KOPT-K1 (cell line): ENCODE measurements at regions not wholly inside any gene's neighbourhood (a gene's known extent, or its start where the extent isn't known, plus 50 kb on each side); places are given as distances from the start of the nearest gene placed in this dataset.

ENCODE experiments used
- H3K27ac ChIP-seq: fragments of 200-600 bp; sonication (generic); 2 replicates; pipeline ENCODE4 v1.5.1; 2016; ENCODE audit warnings: antibody characterized with exemption, mild to moderate bottlenecking, low read depth, low read length; ENCODE audit not compliant: poor library complexity, severe bottlenecking
- H3K36me3 ChIP-seq: fragments of 200-600 bp; sonication (generic); 2 replicates; pipeline ENCODE4 v1.5.1; 2017; ENCODE audit warnings: antibody characterized with exemption, mild to moderate bottlenecking, low read length, moderate library complexity; ENCODE audit not compliant: insufficient read depth
- H3K9me3 ChIP-seq: fragments of 200-600 bp; sonication (generic); 2 replicates; pipeline ENCODE4 v1.5.1; 2017; ENCODE audit warnings: antibody characterized with exemption, low read length, mild to moderate bottlenecking; ENCODE audit not compliant: insufficient read depth, poor library complexity, severe bottlenecking

DNA sequence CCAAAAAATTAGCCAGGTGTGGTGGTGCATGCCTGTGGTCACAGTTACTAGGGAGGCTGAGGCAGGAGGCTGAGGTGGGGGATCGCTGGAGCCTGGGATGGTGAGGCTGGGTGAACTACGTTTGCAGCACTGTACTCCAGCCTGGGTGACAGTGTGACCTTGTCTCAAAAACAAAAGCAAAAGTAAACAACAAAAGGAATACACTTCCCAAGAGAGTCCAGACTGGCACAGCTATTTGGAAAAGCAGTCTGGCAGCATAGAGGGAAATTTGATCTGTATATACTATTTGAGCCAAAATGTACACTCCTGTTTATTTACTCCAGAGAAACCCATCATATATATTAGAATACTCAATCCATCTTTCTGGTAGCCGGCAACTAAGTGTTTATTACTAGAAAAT, 107.0 kb upstream of the HMCN1 start:
- Histone ChIP-seq H3K27ac (no peak overlapping the region), H3K36me3 (no peaks in the 10 kb centered on the region), H3K9me3 (no peaks in the 10 kb centered on the region)

GRCh38 chr1:185626344-185626743, 107.8 kb upstream of the HMCN1 start:
- no peak overlapping the region for H3K27ac ChIP-seq

GRCh38 chr1:185610954-185611353, 123.2 kb upstream of the HMCN1 start:
- H3K36me3 ChIP-seq = no peaks in the 10 kb centered on the region
- H3K9me3 ChIP-seq = no peaks in the 10 kb centered on the region
- H3K27ac ChIP-seq = no peak overlapping the region

More at GRCh38 chr1:185626344-185626743, 107.8 kb upstream of the HMCN1 start:
- Histone ChIP-seq H3K36me3 (no peaks in the 10 kb centered on the region), H3K9me3 (no peaks in the 10 kb centered on the region)

DNA sequence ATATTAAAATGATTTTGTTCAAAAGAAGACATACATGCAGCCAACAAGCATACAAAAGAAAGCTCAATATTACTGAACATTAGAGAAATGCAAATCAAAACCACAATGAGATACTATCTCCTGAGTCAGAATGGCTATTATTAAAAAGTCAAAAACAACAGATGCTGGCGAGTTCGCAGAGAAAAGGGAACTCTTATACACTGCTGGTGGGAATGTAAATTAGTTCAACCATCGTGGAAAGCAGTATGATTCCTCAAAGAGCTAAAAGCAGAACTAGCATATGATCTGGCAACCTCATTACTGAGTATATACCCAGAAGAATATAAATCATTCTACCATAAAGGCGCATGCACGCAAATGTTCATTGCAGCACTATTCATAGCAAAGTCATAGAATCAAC, 126.0 kb upstream of the HMCN1 start:
- H3K36me3 ChIP-seq = no peaks in the 10 kb centered on the region
- H3K9me3 ChIP-seq = no peaks in the 10 kb centered on the region
- no peak overlapping the region for H3K27ac ChIP-seq

DNA sequence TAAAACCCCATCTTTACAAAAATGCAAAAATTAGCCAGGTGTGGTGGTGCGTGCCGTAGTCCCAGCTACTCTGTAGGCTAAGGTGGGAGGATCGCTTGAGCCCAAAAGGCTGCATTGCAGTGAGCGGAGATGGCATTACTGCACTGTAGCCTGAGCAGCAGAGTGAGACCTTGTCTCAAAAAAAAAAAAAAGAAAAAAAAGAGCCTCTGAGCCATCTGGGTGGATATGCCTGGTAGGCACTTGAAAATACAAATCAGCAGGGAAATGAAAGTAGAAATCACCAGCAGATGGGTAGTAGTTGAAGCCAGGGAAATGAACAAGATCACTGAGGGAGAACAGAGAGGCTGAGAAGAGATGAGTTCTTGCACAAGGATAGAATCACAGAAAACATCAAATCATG, 131.0 kb upstream of the HMCN1 start:
- Histone ChIP-seq H3K27ac (no peak overlapping the region), H3K36me3 (no peaks in the 10 kb centered on the region), H3K9me3 (no peaks in the 10 kb centered on the region)

DNA sequence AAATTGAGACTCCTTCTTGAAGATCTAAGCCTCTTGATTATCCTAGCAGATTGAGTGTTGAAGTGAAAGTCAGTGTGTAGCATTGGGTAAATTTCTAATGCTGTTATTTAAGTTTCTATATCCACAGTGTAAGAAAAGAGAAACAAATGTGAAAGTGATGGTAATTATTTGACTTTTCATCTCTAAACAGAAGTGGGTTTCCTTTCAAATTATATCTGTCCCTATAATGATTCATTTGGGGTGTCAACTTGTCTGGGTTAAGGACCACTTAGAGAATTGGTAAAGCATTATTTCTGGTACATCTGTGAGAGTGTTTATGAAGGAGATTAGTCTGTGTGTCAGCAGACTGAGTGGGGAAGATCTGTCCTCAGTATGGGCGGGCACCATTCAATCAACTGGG, 133.0 kb upstream of the HMCN1 start:
- Histone ChIP-seq H3K36me3 (no peaks in the 10 kb centered on the region), H3K27ac (no peak overlapping the region), H3K9me3 (no peaks in the 10 kb centered on the region)

DNA sequence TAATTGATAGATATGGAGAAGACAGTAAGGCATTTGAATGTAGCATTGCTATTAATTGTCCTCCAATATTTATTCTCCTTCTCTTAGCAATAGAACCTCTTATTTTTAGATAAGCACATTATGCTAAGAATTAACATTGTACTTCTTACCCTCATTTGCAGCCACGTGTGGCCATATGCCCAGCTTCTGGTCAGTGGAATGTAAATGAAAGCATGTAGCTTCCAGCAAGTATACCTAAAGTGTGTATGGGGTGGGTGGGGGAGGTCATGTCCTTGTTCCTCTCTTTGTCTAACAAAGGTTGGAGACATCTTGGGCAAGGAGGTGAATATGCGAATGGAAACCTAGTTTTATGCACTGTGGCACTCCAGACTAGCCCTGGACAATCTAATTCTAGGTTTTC, 133.6 kb upstream of the HMCN1 start:
- Histone ChIP-seq H3K36me3 (no peaks in the 10 kb centered on the region), H3K9me3 (no peaks in the 10 kb centered on the region), H3K27ac (no peak overlapping the region)

DNA sequence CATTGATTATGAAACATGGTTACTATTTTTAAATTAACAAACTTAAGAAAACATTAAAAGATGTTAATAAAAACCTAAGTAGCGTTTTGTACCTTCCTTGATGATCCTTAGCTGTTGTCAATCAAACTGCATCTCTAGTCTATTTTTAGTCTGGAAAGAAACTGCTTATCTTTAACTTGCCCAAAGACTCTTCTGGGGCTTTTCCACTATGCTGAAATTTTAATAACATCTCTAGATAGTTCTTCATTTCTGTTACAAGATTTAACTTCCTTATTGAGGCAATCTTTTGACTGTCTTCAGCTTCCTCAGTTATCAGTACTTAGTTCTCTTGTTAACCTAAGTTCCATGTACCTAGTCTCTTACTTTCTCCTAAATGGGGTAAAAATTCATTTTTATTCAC, 135.9 kb upstream of the HMCN1 start:
- Histone ChIP-seq H3K36me3 (no peaks in the 10 kb centered on the region), H3K9me3 (no peaks in the 10 kb centered on the region), H3K27ac (no peak overlapping the region)

DNA sequence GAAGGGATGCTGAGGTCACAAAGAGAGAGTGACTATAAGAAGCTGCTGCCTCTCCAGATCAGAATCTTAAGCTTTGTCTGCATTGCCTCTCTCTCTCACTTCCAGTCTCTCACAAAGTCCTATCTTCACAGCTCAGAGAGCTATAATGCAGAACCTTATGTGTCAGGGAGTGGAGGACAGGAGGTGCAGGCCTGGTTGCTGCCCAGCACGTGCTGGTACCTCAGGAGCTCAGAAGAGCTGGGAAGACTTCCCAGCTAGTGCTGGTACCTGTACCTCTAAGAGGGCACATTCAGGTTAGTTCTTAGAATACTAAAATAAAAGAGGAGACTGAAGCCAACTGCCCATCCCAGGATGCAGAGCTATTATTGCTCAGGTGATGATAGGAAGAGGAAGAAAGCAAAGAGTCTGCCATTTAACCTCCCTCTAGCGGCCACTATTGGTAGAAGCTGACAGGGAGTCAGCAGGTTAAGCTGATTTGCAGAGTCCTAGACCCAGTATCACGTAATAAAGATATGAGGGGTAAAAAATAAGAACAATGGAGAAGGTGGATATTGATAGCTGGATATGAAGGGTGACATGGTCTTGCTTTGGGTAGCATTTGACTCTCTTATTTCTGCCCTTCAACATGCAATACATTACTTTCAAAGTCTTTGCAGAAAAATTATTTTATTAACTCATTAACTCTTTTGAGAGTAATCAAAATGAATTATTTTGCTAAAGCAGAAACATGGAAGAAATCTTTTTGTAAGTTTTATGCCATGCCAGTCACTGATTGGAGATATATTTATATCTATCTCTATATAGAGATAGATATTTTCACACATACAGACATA, 138.1 kb upstream of the HMCN1 start:
- Histone ChIP-seq H3K27ac (no peak overlapping the region), H3K9me3 (no peaks in the 10 kb centered on the region), H3K36me3 (no peaks in the 10 kb centered on the region)

DNA sequence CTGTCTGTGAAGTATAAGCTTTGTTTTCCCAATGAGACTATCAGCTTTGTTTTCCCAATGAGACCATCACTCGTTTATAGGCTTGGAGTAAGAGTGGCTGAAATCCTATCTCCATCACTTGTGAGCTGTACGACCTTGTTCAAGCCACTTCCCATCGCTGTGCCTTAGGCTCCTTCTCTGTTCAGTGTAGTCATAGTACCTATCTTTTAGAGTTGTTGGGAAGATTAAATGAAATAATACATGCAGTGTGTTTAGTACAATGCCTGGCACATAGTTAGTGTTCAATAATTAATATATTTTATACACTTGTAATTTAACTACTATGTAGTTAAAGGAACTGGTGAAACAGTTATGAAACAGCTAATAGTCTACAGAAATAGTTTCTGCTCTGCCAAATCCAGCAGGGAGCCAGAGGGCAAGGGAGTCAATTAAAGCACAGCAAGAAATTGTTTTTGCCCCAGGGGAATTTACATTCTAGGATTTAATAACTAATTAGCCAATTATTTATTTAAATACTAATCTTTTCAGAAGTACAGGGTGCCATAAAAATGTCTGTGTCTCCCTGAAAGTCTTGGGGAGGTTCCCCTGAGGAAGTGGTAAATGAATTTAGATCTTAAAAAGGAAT, 139.3 kb upstream of the HMCN1 start:
- no peak overlapping the region for H3K27ac ChIP-seq
- no peaks in the 10 kb centered on the region for H3K36me3 ChIP-seq
- H3K9me3 ChIP-seq = no peaks in the 10 kb centered on the region

GRCh38 chr1:185593271-185593670, 140.9 kb upstream of the HMCN1 start:
- no peaks in the 10 kb centered on the region for H3K36me3 ChIP-seq
- H3K27ac ChIP-seq = no peak overlapping the region
- H3K9me3 ChIP-seq = no peaks in the 10 kb centered on the region

DNA sequence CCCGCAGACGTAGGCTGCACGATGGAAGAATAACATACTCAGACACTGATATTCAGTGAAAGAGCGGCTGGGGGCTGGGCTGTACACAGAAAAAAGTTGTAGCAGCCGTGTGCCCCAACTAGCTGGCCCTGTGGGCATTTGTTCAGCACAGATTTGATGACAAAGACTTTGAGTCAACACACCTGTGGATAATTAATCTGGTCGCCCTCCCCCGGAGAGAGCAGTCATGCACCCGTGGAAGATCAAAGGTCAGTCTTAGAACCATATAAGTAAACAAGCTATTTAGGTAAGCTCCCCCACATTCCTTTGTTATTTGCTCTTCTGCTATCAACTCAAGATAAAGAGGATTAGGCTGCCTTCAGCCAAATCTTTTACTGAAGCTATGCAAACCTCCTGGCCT, 148.4 kb upstream of the HMCN1 start:
- Histone ChIP-seq H3K27ac (no peak overlapping the region), H3K9me3 (peaks cover 20% of the 10 kb centered on the region), H3K36me3 (no peaks in the 10 kb centered on the region)

- H3K27ac ChIP-seq = no peak overlapping the region
- H3K36me3 ChIP-seq = no peaks in the 10 kb centered on the region
- peaks cover 39% of the 10 kb centered on the region for H3K9me3 ChIP-seq
These were observed 152.0 kb upstream of the HMCN1 start for GRCh38 chr1:185581961-185582725.

DNA sequence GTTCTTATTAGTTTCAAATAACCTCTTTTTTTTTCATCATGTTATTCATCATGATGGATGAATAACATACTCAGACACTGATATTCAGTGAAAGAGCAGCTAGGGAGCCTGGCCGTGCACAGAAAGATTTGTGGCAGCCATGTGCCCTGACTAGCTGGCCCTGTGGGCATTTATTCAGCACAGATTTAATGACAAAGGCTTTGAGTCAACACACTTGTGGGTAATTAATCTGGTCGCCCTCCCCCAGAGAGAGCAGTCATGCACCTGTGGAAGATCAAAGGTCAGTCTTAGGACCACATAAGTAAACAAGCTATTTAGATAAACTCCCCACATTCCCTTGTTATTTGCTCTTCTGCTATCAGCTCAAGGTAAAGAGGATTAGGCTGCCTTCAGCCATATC, 153.2 kb upstream of the HMCN1 start:
- Histone ChIP-seq H3K27ac (no peak overlapping the region), H3K9me3 (peaks cover 39% of the 10 kb centered on the region), H3K36me3 (no peaks in the 10 kb centered on the region)

DNA sequence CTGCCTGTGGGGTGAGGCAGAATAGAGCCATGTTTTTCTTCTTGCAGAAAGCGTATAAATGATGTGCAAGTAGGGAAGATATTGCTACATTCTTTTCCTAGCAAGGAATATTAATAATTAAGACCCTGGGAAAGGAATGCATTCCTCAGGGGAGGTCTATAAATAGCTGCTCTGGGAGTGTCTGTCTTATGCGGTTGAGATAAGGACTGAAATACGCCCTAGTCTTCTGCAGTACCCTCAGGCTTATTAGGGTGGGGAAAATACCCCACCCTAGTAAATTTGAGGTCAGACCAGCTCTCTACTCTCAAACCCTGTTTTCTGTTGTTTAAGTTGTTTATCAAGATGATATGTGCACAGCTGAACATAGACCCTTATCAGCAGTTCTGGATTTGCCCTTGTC, 155.9 kb upstream of the HMCN1 start:
- Histone ChIP-seq H3K27ac (no peak overlapping the region), H3K36me3 (no peaks in the 10 kb centered on the region), H3K9me3 (peaks cover 34% of the 10 kb centered on the region)
